D721Med (cell line): ENCODE measurements at regions not wholly inside any gene's neighbourhood (a gene's known extent, or its start where the extent isn't known, plus 50 kb on each side); places are given as distances from the start of the nearest gene placed in this dataset.

Source experiments
- DNase-seq: peaks from one replicate; pipeline ENCODE4 v3.0.0; 2011; ENCODE audit warnings: low spot score; ENCODE audit not compliant: insufficient read length
- FAIRE-seq: peaks from 2 replicates; lab custom pipeline; 2011; peaks lifted over from hg19 to GRCh38; lab: Jason Lieb, UNC
- CTCF ChIP-seq: IDR thresholded peaks from 2 replicates; pipeline ENCODE4 v1.5.1; 2012; ENCODE audit warnings: mild to moderate bottlenecking, control low read depth; ENCODE audit not compliant: insufficient read depth; ENCODE audit errors: missing control alignments

GRCh38 chr21:38661889-38662568 is 143.7 kb upstream of the ETS2 start:
- FAIRE-seq (no peak), DNase-seq (no peak)
- no peak for TF ChIP-seq CTCF

- FAIRE-seq (no peak), DNase-seq (no peak)
- TF ChIP-seq CTCF, result no peak
These were observed 142.4 kb upstream of the ETS2 start for GRCh38 chr21:38663282-38663681.

GRCh38 chr21:38664315-38664714 is 141.4 kb upstream of the ETS2 start:
- no peak for DNase-seq
- FAIRE-seq, result no peak
- TF ChIP-seq CTCF, result no peak

GRCh38 chr21:38664841-38665240 is 140.9 kb upstream of the ETS2 start:
- FAIRE-seq (no peak), DNase-seq (no peak)
- TF ChIP-seq CTCF, result no peak

GRCh38 chr21:38667291-38667870 is 138.3 kb upstream of the ETS2 start:
- DNase-seq, result no peak
- TF ChIP-seq CTCF, result no peak

GRCh38 chr21:38668067-38668466 is 137.7 kb upstream of the ETS2 start:
- TF ChIP-seq CTCF, result no peak
- FAIRE-seq, result no peak
- no peak for DNase-seq

More at GRCh38 chr21:38667291-38667870, 138.3 kb upstream of the ETS2 start:
- FAIRE-seq, result no peak

- DNase-seq (no peak), FAIRE-seq (no peak)
- TF ChIP-seq CTCF, result no peak
These were observed 137.2 kb upstream of the ETS2 start for GRCh38 chr21:38668541-38668940.
